C4-2B (cell line): ENCODE measurements at regions not wholly inside any gene's neighbourhood (a gene's known extent, or its start where the extent isn't known, plus 50 kb on each side); places are given as distances from the start of the nearest gene placed in this dataset.

Source experiments
- ZFX ChIP-seq: fragments of 450-650 bp; IDR thresholded peaks from 2 replicates; pipeline ENCODE4 v1.6.1; 2017
- TF ChIP-seq, protein P1 (sequence below): fragments of 450-650 bp; conservative IDR thresholded peaks from 2 replicates; pipeline ENCODE4 v1.5.1; 2017; ENCODE audit warnings: mild to moderate bottlenecking

DNA sequence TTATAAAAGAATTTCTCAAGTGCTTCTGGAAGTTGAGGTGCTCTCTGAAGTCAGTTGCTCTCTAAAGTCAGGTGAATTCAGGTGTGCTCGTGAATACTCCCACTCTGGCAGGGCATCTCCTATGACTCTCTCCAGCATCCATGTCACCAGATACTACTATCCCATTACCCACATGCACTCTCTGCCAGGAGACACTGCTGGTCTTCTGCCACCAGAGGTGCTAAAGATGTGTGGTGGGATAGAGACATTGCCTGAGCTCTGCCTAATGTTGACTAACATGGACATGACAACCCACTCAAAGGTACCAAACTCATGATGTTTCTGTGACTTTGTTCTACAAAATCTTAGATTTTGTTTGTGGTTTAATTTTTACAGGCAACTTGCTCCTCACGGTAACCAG lies 106.4 kb upstream of the HNRNPA3 start:
- TF ChIP-seq, protein P1, sequence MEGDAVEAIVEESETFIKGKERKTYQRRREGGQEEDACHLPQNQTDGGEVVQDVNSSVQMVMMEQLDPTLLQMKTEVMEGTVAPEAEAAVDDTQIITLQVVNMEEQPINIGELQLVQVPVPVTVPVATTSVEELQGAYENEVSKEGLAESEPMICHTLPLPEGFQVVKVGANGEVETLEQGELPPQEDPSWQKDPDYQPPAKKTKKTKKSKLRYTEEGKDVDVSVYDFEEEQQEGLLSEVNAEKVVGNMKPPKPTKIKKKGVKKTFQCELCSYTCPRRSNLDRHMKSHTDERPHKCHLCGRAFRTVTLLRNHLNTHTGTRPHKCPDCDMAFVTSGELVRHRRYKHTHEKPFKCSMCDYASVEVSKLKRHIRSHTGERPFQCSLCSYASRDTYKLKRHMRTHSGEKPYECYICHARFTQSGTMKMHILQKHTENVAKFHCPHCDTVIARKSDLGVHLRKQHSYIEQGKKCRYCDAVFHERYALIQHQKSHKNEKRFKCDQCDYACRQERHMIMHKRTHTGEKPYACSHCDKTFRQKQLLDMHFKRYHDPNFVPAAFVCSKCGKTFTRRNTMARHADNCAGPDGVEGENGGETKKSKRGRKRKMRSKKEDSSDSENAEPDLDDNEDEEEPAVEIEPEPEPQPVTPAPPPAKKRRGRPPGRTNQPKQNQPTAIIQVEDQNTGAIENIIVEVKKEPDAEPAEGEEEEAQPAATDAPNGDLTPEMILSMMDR, result peak; percentile 24
- TF ChIP-seq ZFX, result no peak
